ENCODE measurements at regions not wholly inside any gene's neighbourhood (a gene's known extent, or its start where the extent isn't known, plus 50 kb on each side); places are given as distances from the start of the nearest gene placed in this dataset.

DNA sequence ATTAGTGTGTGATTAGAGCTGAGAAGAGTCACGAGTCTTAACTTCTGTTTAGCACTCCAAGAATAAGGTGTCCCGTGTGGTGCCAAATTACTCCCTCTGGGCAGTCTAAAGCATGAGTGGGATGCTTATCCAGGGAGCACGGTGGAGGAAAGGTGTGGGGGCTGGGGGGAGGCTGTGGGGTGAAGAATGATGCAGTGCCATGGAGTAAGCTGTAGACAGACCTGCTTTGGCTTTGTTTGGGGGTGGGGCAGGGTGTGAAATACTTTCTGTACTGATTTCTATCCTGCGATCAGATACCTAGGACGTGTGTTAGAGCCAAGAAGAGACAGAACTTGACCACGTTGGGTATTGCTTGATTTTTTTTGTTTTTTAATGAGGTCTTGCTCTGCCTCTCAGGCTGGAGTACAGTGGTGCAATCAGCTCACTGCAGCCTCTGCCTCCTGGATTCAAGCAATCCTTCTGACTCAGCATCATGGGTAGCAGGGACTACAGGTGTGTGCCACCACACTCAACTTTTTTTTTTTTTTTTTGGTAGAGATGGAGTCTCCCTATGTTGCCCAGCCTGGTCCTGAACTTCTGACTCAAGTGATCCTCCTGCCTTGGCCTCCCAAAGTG, 232.8 kb downstream of the MAN2A1 start (continued):
- TF ChIP-seq, protein P1, sequence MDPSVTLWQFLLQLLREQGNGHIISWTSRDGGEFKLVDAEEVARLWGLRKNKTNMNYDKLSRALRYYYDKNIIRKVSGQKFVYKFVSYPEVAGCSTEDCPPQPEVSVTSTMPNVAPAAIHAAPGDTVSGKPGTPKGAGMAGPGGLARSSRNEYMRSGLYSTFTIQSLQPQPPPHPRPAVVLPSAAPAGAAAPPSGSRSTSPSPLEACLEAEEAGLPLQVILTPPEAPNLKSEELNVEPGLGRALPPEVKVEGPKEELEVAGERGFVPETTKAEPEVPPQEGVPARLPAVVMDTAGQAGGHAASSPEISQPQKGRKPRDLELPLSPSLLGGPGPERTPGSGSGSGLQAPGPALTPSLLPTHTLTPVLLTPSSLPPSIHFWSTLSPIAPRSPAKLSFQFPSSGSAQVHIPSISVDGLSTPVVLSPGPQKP (IDR thresholded peaks at IDR 0.05; ENCODE audit: low read depth, low read length) = no peak
- TF ChIP-seq CEBPB (IDR thresholded peaks at IDR 0.05) (no peak), KDM5A (IDR thresholded peaks at IDR 0.05) (no peak), GATA3 (IDR thresholded peaks at IDR 0.05; ENCODE audit: borderline replicate concordance) (no peak)

DNA sequence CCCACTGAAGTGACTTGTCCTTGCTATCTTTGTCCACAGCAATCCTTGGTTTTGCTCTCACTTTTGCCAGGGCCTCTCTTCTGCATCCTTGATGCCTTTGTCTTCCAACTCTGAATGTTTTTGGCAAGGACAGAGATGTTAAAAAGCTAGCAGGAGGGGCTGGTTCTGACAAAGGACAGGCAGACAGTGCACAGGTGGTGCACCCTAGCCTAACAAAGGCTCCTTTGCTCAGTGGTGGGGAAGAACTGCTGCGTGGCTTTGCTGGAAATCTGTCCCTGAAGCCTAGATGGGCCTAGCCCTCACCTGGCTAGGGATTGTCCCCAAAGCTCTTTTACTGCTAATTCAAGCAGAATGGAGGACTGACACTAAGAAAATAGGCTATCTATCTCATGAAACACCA, 233.5 kb downstream of the MAN2A1 start:
- Histone ChIP-seq H3K4me2 (no peak overlapping the region), H3K4me1 (no peaks in the 10 kb centered on the region), H3K4me3 (no peak overlapping the region), H3K27ac (no peak overlapping the region), H3K9me3 (no peaks in the 10 kb centered on the region)
- no peak for TF ChIP-seq POLR2AphosphoS2 (conservative IDR thresholded peaks at IDR 0.05; ENCODE audit: low read length)
- TF ChIP-seq, protein P2, sequence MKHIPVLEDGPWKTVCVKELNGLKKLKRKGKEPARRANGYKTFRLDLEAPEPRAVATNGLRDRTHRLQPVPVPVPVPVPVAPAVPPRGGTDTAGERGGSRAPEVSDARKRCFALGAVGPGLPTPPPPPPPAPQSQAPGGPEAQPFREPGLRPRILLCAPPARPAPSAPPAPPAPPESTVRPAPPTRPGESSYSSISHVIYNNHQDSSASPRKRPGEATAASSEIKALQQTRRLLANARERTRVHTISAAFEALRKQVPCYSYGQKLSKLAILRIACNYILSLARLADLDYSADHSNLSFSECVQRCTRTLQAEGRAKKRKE (CRISPR knock-in tag; IDR thresholded peaks at IDR 0.05; ENCODE audit: low read depth) = no peak
- no peak for TF ChIP-seq EP300 (IDR thresholded peaks at IDR 0.05)
- ChIA-PET POLR2A (no interaction called here), CTCF (no interaction called here)
- DNase-seq (ENCODE audit: low read depth in 1 of 2, low spot score in 1 of 2) (no peak), FAIRE-seq (no peak), ATAC-seq (no peak)
- 0% methylated on average over 1 of the region's 1 CpG for WGBS (ENCODE audit: missing lambda C conversion rate)

DNA sequence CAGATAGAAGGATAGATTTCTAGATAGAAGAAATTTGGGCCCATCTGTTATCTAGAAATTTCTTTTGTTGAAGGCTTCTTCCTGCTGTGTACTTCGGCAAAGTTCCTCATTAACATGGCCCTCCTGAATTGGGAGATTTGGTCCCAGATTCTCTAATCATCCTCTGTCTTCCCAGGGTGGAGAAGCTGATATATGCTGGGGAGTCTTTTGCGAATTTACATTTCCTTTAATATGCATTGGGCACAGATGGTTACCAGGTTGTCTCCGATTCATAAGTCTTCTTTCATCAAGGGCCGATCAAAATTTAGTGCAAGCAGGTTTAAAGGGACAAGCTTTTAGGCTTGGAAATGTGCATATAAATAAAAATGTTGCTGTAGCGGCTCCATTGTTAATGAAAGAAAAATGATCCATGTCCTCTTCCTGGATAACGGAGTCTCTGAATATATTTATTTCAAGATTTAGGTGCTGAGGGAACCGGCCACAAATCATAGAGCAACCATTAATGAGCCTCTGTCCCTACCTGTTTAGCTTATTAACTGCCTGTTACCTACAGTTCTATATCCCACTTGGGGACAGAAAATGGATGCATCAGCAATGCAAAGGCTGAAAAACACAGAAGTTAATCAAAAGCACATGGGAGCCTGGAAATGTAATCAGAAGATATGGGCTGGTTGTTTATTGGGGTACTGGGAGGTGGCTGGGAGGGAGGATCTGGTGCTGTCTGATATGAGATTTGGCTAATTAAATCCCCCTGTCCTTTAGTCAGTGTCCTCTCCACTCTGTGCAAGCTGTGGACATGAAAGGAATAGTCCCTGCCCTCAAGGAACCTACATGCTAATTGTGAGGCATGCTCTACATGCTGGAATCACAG, 234.7 kb downstream of the MAN2A1 start:
- no peaks in the 10 kb centered on the region for H3K9me3 ChIP-seq
- 45% methylated on average over 7 of the region's 7 CpGs for WGBS (ENCODE audit: missing lambda C conversion rate)
- FAIRE-seq (no peak), ATAC-seq (no peak), DNase-seq (ENCODE audit: low read depth in 1 of 2, low spot score in 1 of 2) (no peak)
- no peak overlapping the region for H3K4me2 ChIP-seq
- no peak overlapping the region for H3K27ac ChIP-seq
- ChIA-PET POLR2A (no interaction called here), CTCF (no interaction called here)
- H3K4me3 ChIP-seq = no peak overlapping the region
- no peaks in the 10 kb centered on the region for H3K4me1 ChIP-seq
- no peak for TF ChIP-seq RFX5 (IDR thresholded peaks at IDR 0.05)
- no peak for TF ChIP-seq TFCP2L1 (CRISPR knock-in tag; IDR thresholded peaks at IDR 0.05)
- TF ChIP-seq RARB (CRISPR knock-in tag; IDR thresholded peaks at IDR 0.05) = no peak
- TF ChIP-seq, protein P3, sequence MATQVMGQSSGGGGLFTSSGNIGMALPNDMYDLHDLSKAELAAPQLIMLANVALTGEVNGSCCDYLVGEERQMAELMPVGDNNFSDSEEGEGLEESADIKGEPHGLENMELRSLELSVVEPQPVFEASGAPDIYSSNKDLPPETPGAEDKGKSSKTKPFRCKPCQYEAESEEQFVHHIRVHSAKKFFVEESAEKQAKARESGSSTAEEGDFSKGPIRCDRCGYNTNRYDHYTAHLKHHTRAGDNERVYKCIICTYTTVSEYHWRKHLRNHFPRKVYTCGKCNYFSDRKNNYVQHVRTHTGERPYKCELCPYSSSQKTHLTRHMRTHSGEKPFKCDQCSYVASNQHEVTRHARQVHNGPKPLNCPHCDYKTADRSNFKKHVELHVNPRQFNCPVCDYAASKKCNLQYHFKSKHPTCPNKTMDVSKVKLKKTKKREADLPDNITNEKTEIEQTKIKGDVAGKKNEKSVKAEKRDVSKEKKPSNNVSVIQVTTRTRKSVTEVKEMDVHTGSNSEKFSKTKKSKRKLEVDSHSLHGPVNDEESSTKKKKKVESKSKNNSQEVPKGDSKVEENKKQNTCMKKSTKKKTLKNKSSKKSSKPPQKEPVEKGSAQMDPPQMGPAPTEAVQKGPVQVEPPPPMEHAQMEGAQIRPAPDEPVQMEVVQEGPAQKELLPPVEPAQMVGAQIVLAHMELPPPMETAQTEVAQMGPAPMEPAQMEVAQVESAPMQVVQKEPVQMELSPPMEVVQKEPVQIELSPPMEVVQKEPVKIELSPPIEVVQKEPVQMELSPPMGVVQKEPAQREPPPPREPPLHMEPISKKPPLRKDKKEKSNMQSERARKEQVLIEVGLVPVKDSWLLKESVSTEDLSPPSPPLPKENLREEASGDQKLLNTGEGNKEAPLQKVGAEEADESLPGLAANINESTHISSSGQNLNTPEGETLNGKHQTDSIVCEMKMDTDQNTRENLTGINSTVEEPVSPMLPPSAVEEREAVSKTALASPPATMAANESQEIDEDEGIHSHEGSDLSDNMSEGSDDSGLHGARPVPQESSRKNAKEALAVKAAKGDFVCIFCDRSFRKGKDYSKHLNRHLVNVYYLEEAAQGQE (IDR thresholded peaks at IDR 0.05) = no peak
- no peak for TF ChIP-seq KDM5A (IDR thresholded peaks at IDR 0.05)

DNA sequence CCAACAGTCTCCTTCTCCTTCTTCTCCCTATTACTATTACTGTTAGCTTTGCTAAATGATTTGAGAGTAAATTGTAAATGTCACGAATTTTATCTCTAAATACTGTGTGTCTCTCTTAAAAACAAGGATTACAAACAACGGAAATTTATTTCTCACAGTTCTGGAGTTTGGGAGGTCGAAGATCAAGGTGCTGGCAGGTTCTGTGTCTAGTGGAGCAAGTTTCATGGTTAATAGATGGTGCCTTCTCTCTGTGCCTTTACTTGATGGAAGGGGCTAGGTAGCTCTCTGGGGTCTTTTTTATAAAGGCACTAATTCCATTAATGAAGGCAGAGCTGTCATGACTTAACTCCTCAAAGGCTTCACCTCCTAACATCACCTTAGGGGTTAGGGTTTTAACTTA, 237.9 kb downstream of the MAN2A1 start:
- FAIRE-seq (no peak), DNase-seq (ENCODE audit: low read depth in 1 of 2, low spot score in 1 of 2) (no peak), ATAC-seq (no peak)
- no peaks in the 10 kb centered on the region for H3K9me3 ChIP-seq
- no peaks in the 10 kb centered on the region for H3K4me1 ChIP-seq
- ChIA-PET POLR2A (no interaction called here), CTCF (no interaction called here)
- 26% methylated on average over 3 of the region's 3 CpGs for WGBS (ENCODE audit: missing lambda C conversion rate)
- H3K4me3 ChIP-seq = no peak overlapping the region
- H3K4me2 ChIP-seq = no peak overlapping the region
- H3K27ac ChIP-seq = no peak overlapping the region
- TF ChIP-seq, protein P4, sequence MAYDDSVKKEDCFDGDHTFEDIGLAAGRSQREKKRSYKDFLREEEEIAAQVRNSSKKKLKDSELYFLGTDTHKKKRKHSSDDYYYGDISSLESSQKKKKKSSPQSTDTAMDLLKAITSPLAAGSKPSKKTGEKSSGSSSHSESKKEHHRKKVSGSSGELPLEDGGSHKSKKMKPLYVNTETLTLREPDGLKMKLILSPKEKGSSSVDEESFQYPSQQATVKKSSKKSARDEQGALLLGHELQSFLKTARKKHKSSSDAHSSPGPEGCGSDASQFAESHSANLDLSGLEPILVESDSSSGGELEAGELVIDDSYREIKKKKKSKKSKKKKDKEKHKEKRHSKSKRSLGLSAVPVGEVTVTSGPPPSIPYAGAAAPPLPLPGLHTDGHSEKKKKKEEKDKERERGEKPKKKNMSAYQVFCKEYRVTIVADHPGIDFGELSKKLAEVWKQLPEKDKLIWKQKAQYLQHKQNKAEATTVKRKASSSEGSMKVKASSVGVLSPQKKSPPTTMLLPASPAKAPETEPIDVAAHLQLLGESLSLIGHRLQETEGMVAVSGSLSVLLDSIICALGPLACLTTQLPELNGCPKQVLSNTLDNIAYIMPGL (CRISPR knock-in tag; IDR thresholded peaks at IDR 0.05; ENCODE audit: borderline replicate concordance) = no peak
- TF ChIP-seq HOXB5 (CRISPR knock-in tag; IDR thresholded peaks at IDR 0.05) (no peak), HOXB13 (CRISPR knock-in tag; IDR thresholded peaks at IDR 0.05; ENCODE audit: low read depth) (no peak), JUNB (IDR thresholded peaks at IDR 0.05) (no peak), RFX5 (IDR thresholded peaks at IDR 0.05) (no peak), HOXA7 (CRISPR knock-in tag; IDR thresholded peaks at IDR 0.05) (no peak), RARB (CRISPR knock-in tag; IDR thresholded peaks at IDR 0.05) (no peak), EHF (CRISPR knock-in tag; IDR thresholded peaks at IDR 0.05) (no peak), ZSCAN20 (CRISPR knock-in tag; IDR thresholded peaks at IDR 0.05) (no peak), FOXS1 (CRISPR knock-in tag; IDR thresholded peaks at IDR 0.05) (no peak), SMC3 (IDR thresholded peaks at IDR 0.05) (no peak)
- TF ChIP-seq, protein P5, sequence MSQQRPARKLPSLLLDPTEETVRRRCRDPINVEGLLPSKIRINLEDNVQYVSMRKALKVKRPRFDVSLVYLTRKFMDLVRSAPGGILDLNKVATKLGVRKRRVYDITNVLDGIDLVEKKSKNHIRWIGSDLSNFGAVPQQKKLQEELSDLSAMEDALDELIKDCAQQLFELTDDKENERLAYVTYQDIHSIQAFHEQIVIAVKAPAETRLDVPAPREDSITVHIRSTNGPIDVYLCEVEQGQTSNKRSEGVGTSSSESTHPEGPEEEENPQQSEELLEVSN (IDR thresholded peaks at IDR 0.05; ENCODE audit: borderline replicate concordance, low read depth) = no peak
- TF ChIP-seq, protein P1 (IDR thresholded peaks at IDR 0.05; ENCODE audit: low read depth, low read length) = no peak
